K562 (cell line): ENCODE measurements at regions not wholly inside any gene's neighbourhood (a gene's known extent, or its start where the extent isn't known, plus 50 kb on each side); places are given as distances from the start of the nearest gene placed in this dataset.

Experiments used
- ATAC-seq: fragments of 200-7000 bp; cut with Tn5 transposase; 3 replicates; pipeline ENCODE4 v1.9.1; 2020; ENCODE audit warnings: moderate library complexity
- BruUV-seq: library from RNA; stranded (reverse); fragments of 400-500 nt; replicated peaks from 2 replicates; lab custom pipeline; 2021; lab: Mats Ljungman, UMichigan
- CTCF ChIA-PET: fragments of 300-600 bp; formaldehyde crosslinking; extraction: SDS; loops from one replicate; lab custom pipeline; 2021; ENCODE audit warnings: low intra/inter-chr PET ratio; lab: Yijun Ruan, JAX
- POLR2A ChIA-PET: fragments of 300-600, 350-650 bp; sonication (Branson Sonifier 250); formaldehyde crosslinking; extraction: SDS; loops from one replicate; lab custom pipeline; 2021; ENCODE audit warnings: antibody characterized with exemption, inconsistent platforms; lab: Yijun Ruan, JAX
- DNase-seq, 4 experiments: peaks; one replicate each; pipeline versions ENCODE4 v3.0.0 to v3.0.0-alpha.2; 2011 to 2018; ENCODE audit warnings: low spot score in 3 of 4, mixed read lengths in 3 of 4; ENCODE audit errors: extremely low read depth in 1 of 4
- FAIRE-seq: peaks from 2 replicates; lab custom pipeline; 2011; peaks lifted over from hg19 to GRCh38; lab: Jason Lieb, UNC
- H2AFZ ChIP-seq: 2 replicates; pipeline ENCODE4 v1.6.0; 2011; ENCODE audit warnings: low read depth, low read length, control low read depth, inconsistent platforms
- H3K27ac ChIP-seq: fragments of 200-600 bp; 3 replicates; pipeline ENCODE4 v1.8.0; 2011; ENCODE audit warnings: low read depth, mild to moderate bottlenecking, control low read depth, inconsistent platforms, low read length, moderate library complexity, mixed read lengths; ENCODE audit errors: extremely low read depth
- H3K27me3 ChIP-seq, 2 experiments: fragments of 300-600 bp in 1 of 2; 2 replicates in 1 of 2; 3 replicates in 1 of 2; pipeline versions ENCODE4 v1.6.0 to v1.8.0; 2011; ENCODE audit warnings: inconsistent platforms in 2 of 2, low read length in 2 of 2, mild to moderate bottlenecking in 1 of 2, mixed read lengths in 1 of 2, moderate library complexity in 1 of 2; ENCODE audit not compliant: control insufficient read depth in 2 of 2, insufficient read depth in 2 of 2
- H3K36me3 ChIP-seq: fragments of 300-600 bp; 3 replicates; pipeline ENCODE4 v1.8.0; 2011; ENCODE audit warnings: mild to moderate bottlenecking, low read length, inconsistent platforms; ENCODE audit not compliant: control insufficient read depth, insufficient read depth
- H3K4me1 ChIP-seq, 2 experiments: fragments of 200-600 bp in 1 of 2; replicated peaks in 1 of 2; 2 replicates in 1 of 2; 3 replicates in 1 of 2; pipeline versions ENCODE4 v1.5.1 to v1.8.0; 2011; ENCODE audit warnings: inconsistent platforms in 2 of 2, low read length in 2 of 2, mild to moderate bottlenecking in 1 of 2, mixed read lengths in 1 of 2, moderate library complexity in 1 of 2; ENCODE audit not compliant: control insufficient read depth in 2 of 2, insufficient read depth in 2 of 2
- H3K4me2 ChIP-seq: 2 replicates; pipeline ENCODE4 v1.6.1; 2011; ENCODE audit warnings: low read length, control low read depth, inconsistent platforms, mixed read lengths; ENCODE audit not compliant: insufficient read depth
- H3K4me3 ChIP-seq: fragments of 200-600 bp; sonication (generic), shearing (Covaris generic); 2 replicates; pipeline ENCODE4 v1.5.1; 2016; ENCODE audit warnings: control low read depth, inconsistent platforms
- H3K79me2 ChIP-seq: fragments of 200-600 bp; 3 replicates; pipeline ENCODE4 v1.8.0; 2011; ENCODE audit warnings: low read length, inconsistent platforms; ENCODE audit not compliant: control insufficient read depth, insufficient read depth
- H3K9ac ChIP-seq, 2 experiments: 2 replicates each; pipeline versions ENCODE4 v1.6.0 to v1.6.1; 2011; ENCODE audit warnings: low read depth in 2 of 2, low read length in 2 of 2, control low read depth in 1 of 2, inconsistent platforms in 1 of 2, mild to moderate bottlenecking in 1 of 2, mixed read lengths in 1 of 2; ENCODE audit not compliant: insufficient read depth in 1 of 2
- H3K9me1 ChIP-seq: one replicate; pipeline ENCODE4 v1.6.0; 2011; ENCODE audit warnings: inconsistent platforms, mild to moderate bottlenecking, low read length, moderate library complexity; ENCODE audit not compliant: control insufficient read depth, insufficient read depth
- H3K9me3 ChIP-seq: replicated peaks from 2 replicates; pipeline ENCODE4 v1.5.1; 2011; ENCODE audit warnings: low read depth, low read length, inconsistent platforms; ENCODE audit not compliant: control insufficient read depth, insufficient read depth
- H4K20me1 ChIP-seq: replicated peaks from 2 replicates; pipeline ENCODE4 v1.6.1; 2011; ENCODE audit warnings: low read length, inconsistent platforms, mixed read lengths; ENCODE audit not compliant: control insufficient read depth, insufficient read depth
- CBX8 ChIP-seq: fragments of 200-600 bp; sonication (generic); IDR thresholded peaks from 2 replicates; pipeline ENCODE4 v1.6.1; 2012; ENCODE audit warnings: borderline replicate concordance, mixed run types, low read depth, mild to moderate bottlenecking, moderate library complexity, mixed read lengths, low read length, control low read depth, inconsistent platforms; ENCODE audit not compliant: poor library complexity, severe bottlenecking; ENCODE audit errors: extremely low read depth
- CCNT2 ChIP-seq: IDR thresholded peaks from 2 replicates; pipeline ENCODE4 v1.6.1; 2011; ENCODE audit warnings: borderline replicate concordance, low read depth, mild to moderate bottlenecking, moderate library complexity, mixed read lengths, low read length; ENCODE audit not compliant: insufficient read length; ENCODE audit errors: extremely low read depth
- CHD1 ChIP-seq: fragments of 200-600 bp; sonication (generic); IDR thresholded peaks from one replicate; pipeline ENCODE4 v1.6.1; 2012; ENCODE audit warnings: mild to moderate bottlenecking, moderate library complexity, low read length, inconsistent platforms
- DDX20 ChIP-seq: fragments of 450-650 bp; IDR thresholded peaks from 2 replicates; pipeline ENCODE4 v1.6.1; 2016; ENCODE audit warnings: missing genetic modification characterization, low read depth, mild to moderate bottlenecking, missing compliant biosample characterization, moderate library complexity
- E2F6 ChIP-seq, 2 experiments: IDR thresholded peaks; 2 replicates each; pipeline ENCODE4 v1.6.1; 2011; ENCODE audit warnings: borderline replicate concordance in 1 of 2, control low read depth in 1 of 2, low read depth in 1 of 2, low read length in 1 of 2, mild to moderate bottlenecking in 1 of 2, mixed read lengths in 1 of 2, moderate library complexity in 1 of 2; ENCODE audit not compliant: insufficient read depth in 1 of 2, insufficient read length in 1 of 2, poor library complexity in 1 of 2, severe bottlenecking in 1 of 2; ENCODE audit errors: extremely low read depth in 1 of 2
- JUNB ChIP-seq: fragments of 450-650 bp; formaldehyde crosslinking; conservative IDR thresholded peaks from 2 replicates; pipeline ENCODE4 v1.4.0; 2020; ENCODE audit warnings: mild to moderate bottlenecking
- MBD2 ChIP-seq: sonication (generic); IDR thresholded peaks from 2 replicates; pipeline ENCODE4 v1.6.1; 2016; ENCODE audit warnings: low read depth, borderline replicate concordance
- MTA1 ChIP-seq: fragments of 450-650 bp; IDR thresholded peaks from 2 replicates; pipeline ENCODE4 v1.6.1; 2017; ENCODE audit warnings: borderline replicate concordance
- NCOA6 ChIP-seq: fragments of 450-650 bp; IDR thresholded peaks from 2 replicates; pipeline ENCODE4 v1.6.1; 2017; ENCODE audit warnings: mild to moderate bottlenecking
- NFATC3 ChIP-seq: fragments of 450-650 bp; IDR thresholded peaks from 2 replicates; pipeline ENCODE4 v1.6.1; 2017; ENCODE audit warnings: mild to moderate bottlenecking
- PURB ChIP-seq: sonication (generic); formaldehyde crosslinking; IDR thresholded peaks from 2 replicates; pipeline ENCODE4 v1.9.0; 2021; ENCODE audit warnings: low read depth, mild to moderate bottlenecking, missing genetic modification reagents
- RB1 ChIP-seq: fragments of 450-650 bp; IDR thresholded peaks from 2 replicates; pipeline ENCODE4 v1.6.1; 2017; ENCODE audit warnings: low read depth, mild to moderate bottlenecking
- SP1 ChIP-seq: sonication (generic); formaldehyde crosslinking; IDR thresholded peaks from 2 replicates; pipeline ENCODE4 v1.8.1; 2022; ENCODE audit warnings: mild to moderate bottlenecking, missing genetic modification reagents
- ZNF124 ChIP-seq: sonication (generic); formaldehyde crosslinking; IDR thresholded peaks from 2 replicates; pipeline ENCODE4 v1.8.1; 2022; ENCODE audit warnings: missing genetic modification reagents
- WGBS: fragments of 100-300 bp; shearing (Covaris generic); methylation state at CpG from one replicate; pipeline ENCODE4 v1.1.6; 2016; ENCODE audit warnings: low coverage, mixed read lengths; ENCODE audit not compliant: insufficient coverage; ENCODE audit errors: missing lambda C conversion rate; 5-methylcytosine and 5-hydroxymethylcytosine counted together
- in situ Hi-C: fragments of 300-500 bp; cut with MboI; formaldehyde crosslinking; loops from 4 replicates; pipeline ENCODE4 v1.15.0; 2018; ENCODE audit warnings: inconsistent platforms, mixed read lengths
- intact Hi-C: fragments of 100-400 bp; cut with micrococcal nuclease; formaldehyde crosslinking; loops from 2 replicates; pipeline ENCODE4 v1.14.2; 2022

- Histone ChIP-seq H3K4me2 (no peak overlapping the region), H3K9me1 (no peaks in the 10 kb centered on the region), H3K4me1 (no peaks in the 10 kb centered on the region), H3K9ac (no peak overlapping the region), H3K36me3 (no peaks in the 10 kb centered on the region), H3K4me3 (no peak overlapping the region), H3K27ac (no peak overlapping the region), H3K27me3 (no peaks in the 10 kb centered on the region), H4K20me1 (no peaks in the 10 kb centered on the region), H3K9me3 (no peaks in the 10 kb centered on the region), H3K79me2 (no peaks in the 10 kb centered on the region), H2AFZ (no peak overlapping the region)
- ChIA-PET CTCF (no interaction called here), POLR2A (no interaction called here)
- no peak for DNase-seq
- intact Hi-C loops: no loop called here
- no peak for TF ChIP-seq NFATC3
- FAIRE-seq: no peak
- WGBS: 5% methylated on average over 5 of the region's 5 CpGs
- in situ Hi-C loops: no loop called here
- no TSS peak for BruUV-seq
- ATAC-seq: no peak
Measured at GRCh38 chr15:47027322-47027946, 689.9 kb upstream of the SEMA6D start.

GRCh38 chr15:47035475-47036406, 681.6 kb upstream of the SEMA6D start:
- POLR2A ChIA-PET: no interaction called here
- no peaks in the 10 kb centered on the region for H3K9me3 ChIP-seq
- H3K4me1 ChIP-seq: no peaks in the 10 kb centered on the region
- H4K20me1 ChIP-seq: no peaks in the 10 kb centered on the region
- no peak overlapping the region for H3K4me3 ChIP-seq
- no peaks in the 10 kb centered on the region for H3K79me2 ChIP-seq
- no TSS peak for BruUV-seq
- no peaks in the 10 kb centered on the region for H3K27me3 ChIP-seq
- no peaks in the 10 kb centered on the region for H3K9me1 ChIP-seq
- no peak overlapping the region for H3K27ac ChIP-seq
- 0% methylated on average over 2 of the region's 2 CpGs for WGBS
- no peak for ATAC-seq
- no peaks in the 10 kb centered on the region for H3K36me3 ChIP-seq
- FAIRE-seq: no peak
- in situ Hi-C loops (no loop called here), intact Hi-C loops (no loop called here)
- no peak overlapping the region for H2AFZ ChIP-seq
- CTCF ChIA-PET: no interaction called here
- no peak overlapping the region for H3K9ac ChIP-seq
- no peak for DNase-seq
- H3K4me2 ChIP-seq: no peak overlapping the region
- TF ChIP-seq NCOA6 (no peak), SP1 (no peak), CHD1 (no peak), MTA1 (no peak), MBD2 (no peak), CCNT2 (no peak), ZNF124 (no peak), RB1 (no peak), E2F6 (IDR thresholded peaks at IDR 0.05; ENCODE audit: borderline replicate concordance in 1 of 2, extremely low read depth in 1 of 2, insufficient read depth in 1 of 2, insufficient read length in 1 of 2, low read depth in 1 of 2, low read length in 1 of 2, poor library complexity in 1 of 2, severe bottlenecking in 1 of 2) (no peak), PURB (CRISPR knock-in tag) (no peak), JUNB (CRISPR knock-in tag) (no peak), CBX8 (no peak), DDX20 (tag) (no peak)
